ENCODE measurements at regions not wholly inside any gene's neighbourhood (a gene's known extent, or its start where the extent isn't known, plus 50 kb on each side); places are given as distances from the start of the nearest gene placed in this dataset.

DNA sequence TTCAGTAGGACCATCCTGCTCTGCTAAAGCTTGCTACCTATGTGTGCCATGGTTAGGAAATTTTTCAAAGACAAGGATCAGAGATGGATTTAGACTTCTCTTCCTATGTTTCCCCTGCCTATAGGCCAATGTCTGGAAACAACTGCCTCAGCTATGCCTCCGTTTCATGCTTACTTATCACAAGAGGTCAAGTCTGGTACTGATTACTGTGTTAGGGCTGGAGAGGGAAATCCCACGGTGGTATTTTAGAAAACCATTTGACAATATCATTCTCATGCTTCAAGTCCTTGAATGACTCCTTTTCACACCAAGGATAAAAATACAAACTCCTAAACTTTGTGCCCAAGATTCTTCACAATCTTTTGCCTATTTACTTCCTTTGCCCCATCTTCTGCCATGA lies 484.3 kb downstream of the DHX35 start:
- Mint-ChIP-seq H3K36me3 (no peaks in the 10 kb centered on the region), H3K4me3 (no peak overlapping the region)
- no peak overlapping the region for H3K4me3 ChIP-seq (ENCODE audit: low read length in 2 of 2)

DNA sequence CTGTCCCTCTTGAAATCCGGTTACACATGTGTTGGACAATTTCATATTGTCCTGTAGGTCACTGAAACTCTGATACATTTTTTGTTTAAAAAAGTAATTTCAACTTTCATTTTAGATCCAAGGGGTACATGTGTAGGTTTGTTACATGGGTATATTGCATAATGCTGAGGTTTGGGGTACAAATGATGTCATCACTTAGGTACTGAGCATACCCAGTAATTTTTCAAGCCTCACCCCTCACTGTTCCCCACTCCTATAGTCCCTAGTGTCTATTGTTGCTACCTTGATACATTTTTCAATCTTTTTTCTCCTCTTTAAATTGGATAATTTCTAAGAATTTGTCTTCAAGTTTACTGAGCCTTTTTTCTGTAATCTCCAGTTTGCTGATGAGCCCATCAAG lies 483.0 kb downstream of the DHX35 start:
- ChIA-PET POLR2A (ENCODE audit: partially characterized antibody) (no interaction called here), CTCF (ENCODE audit: partially characterized antibody) (no interaction called here)
- Histone ChIP-seq H3K4me3 (ENCODE audit: low read length in 2 of 2) (no peak overlapping the region), H3K27me3 (ENCODE audit: insufficient read depth, low read length) (no peaks in the 10 kb centered on the region), H3K36me3 (ENCODE audit: insufficient read depth, low read length) (no peaks in the 10 kb centered on the region), H3K27ac (ENCODE audit: low read depth, low read length) (no peak overlapping the region), H3K9me3 (ENCODE audit: control insufficient read depth in 1 of 2, low read length in 2 of 2) (no peaks in the 10 kb centered on the region), H3K4me1 (ENCODE audit: insufficient read depth, low read length) (no peaks in the 10 kb centered on the region)
- peaks cover 0 to 1% of the 10 kb centered on the region in 2 donors for H3K27me3 Mint-ChIP-seq
- H3K4me3 Mint-ChIP-seq, result no peak overlapping the region
- no peak for DNase-seq
- H3K36me3 Mint-ChIP-seq, result no peaks in the 10 kb centered on the region
- H3K4me1 Mint-ChIP-seq, result no peaks in the 10 kb centered on the region
- H3K27ac Mint-ChIP-seq, result no peak overlapping the region
- intact Hi-C loops (cut with micrococcal nuclease), result no loop called here
- H3K9me3 Mint-ChIP-seq, result peaks cover 0 to 7% (median 0%) of the 10 kb centered on the region in 8 donors

More for the DNA sequence above, 484.3 kb downstream of the DHX35 start:
- Histone ChIP-seq H3K36me3 (ENCODE audit: insufficient read depth, low read length) (no peaks in the 10 kb centered on the region), H3K4me1 (ENCODE audit: insufficient read depth, low read length) (no peaks in the 10 kb centered on the region), H3K27ac (ENCODE audit: low read depth, low read length) (no peak overlapping the region), H3K9me3 (ENCODE audit: control insufficient read depth in 1 of 2, low read length in 2 of 2) (no peaks in the 10 kb centered on the region), H3K27me3 (ENCODE audit: insufficient read depth, low read length) (no peaks in the 10 kb centered on the region)
- peaks cover 0 to 1% of the 10 kb centered on the region in 2 donors for H3K27me3 Mint-ChIP-seq
- DNase-seq, result no peak
- ChIA-PET CTCF (ENCODE audit: partially characterized antibody) (no interaction called here), POLR2A (ENCODE audit: partially characterized antibody) (no interaction called here)
- intact Hi-C loops (cut with micrococcal nuclease), result no loop called here
- H3K9me3 Mint-ChIP-seq, result peaks cover 0 to 7% (median 0%) of the 10 kb centered on the region in 8 donors
- no peaks in the 10 kb centered on the region for H3K4me1 Mint-ChIP-seq
- H3K27ac Mint-ChIP-seq, result no peak overlapping the region

DNA sequence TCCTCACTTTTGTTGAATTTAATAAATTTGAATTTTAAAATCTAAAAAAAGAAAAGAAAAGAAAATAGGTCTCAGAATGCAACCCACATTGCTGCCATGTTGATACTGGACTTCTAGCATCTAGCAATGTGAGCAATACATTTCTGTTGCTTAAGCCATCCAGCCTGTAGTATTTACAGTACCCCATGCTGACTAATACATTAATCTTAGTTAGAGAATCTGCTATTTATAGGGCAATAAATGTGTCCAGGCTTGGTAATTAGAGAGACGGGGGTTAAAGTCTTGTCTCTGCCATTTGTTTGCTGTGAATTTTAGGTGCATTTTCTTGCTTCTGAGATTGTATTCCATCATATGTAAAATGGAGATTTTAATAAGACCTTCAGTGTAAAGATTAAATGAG lies 471.3 kb downstream of the DHX35 start:
- no peaks in the 10 kb centered on the region for H3K36me3 ChIP-seq (ENCODE audit: insufficient read depth, low read length)
- no peaks in the 10 kb centered on the region for H3K9me3 ChIP-seq (ENCODE audit: control insufficient read depth in 1 of 2, low read length in 2 of 2)
- H3K4me3 Mint-ChIP-seq, result no peak overlapping the region
- peaks cover 4 to 9% (median 5%) of the 10 kb centered on the region in 8 donors for H3K9me3 Mint-ChIP-seq
- peaks cover 0 to 2% of the 10 kb centered on the region in 2 donors for H3K27me3 Mint-ChIP-seq
- no peak for DNase-seq
- ChIA-PET CTCF (ENCODE audit: partially characterized antibody) (no interaction called here), POLR2A (ENCODE audit: partially characterized antibody) (no interaction called here)
- H3K4me1 ChIP-seq (ENCODE audit: insufficient read depth, low read length), result no peaks in the 10 kb centered on the region
- no peak overlapping the region for H3K27ac ChIP-seq (ENCODE audit: low read depth, low read length)
- no peaks in the 10 kb centered on the region for H3K4me1 Mint-ChIP-seq
- H3K27ac Mint-ChIP-seq, result no peak overlapping the region
- H3K4me3 ChIP-seq (ENCODE audit: low read length in 2 of 2), result no peak overlapping the region
- H3K36me3 Mint-ChIP-seq, result no peaks in the 10 kb centered on the region
- intact Hi-C loops (cut with micrococcal nuclease), result no loop called here
- H3K27me3 ChIP-seq (ENCODE audit: insufficient read depth, low read length), result no peaks in the 10 kb centered on the region

DNA sequence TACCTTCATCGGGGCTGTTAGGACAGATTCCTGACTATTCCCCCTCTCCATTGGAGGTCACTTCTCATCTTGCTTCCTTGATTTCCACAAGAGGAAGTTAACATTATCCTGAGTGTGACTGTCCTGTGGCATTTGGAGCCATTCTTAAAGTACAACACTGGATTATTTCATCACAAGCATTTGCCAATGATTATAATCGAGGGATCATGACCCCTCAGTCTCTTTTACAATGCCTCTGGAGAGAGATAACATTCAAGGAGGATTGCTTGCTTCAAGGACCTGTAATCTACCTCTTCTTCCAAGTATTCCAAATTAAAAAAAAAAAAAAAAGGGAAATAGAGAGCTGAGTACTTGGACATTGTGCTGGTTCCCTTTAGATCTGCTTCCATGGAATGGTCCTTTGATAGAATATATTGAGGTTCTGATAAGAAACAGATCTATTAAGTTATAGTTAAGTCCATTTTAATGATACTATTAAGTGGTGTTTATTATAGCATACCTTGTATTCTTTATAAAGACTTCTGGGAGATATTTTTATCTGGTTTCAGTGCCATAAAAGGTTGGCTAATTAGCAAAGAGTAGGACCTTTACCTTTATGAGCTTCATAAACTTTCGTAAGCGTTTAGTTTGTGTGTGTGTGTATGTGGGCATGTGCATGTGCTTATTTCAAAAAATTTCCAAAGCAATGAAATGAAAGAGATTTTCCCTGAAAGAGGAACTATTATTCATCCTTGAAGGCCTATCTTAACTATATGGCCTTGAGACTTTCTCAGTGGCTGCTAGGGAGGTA lies 469.1 kb downstream of the DHX35 start:
- H3K27me3 Mint-ChIP-seq, result no peaks in the 10 kb centered on the region
- Histone ChIP-seq H3K36me3 (ENCODE audit: insufficient read depth, low read length) (no peaks in the 10 kb centered on the region), H3K4me3 (ENCODE audit: low read length in 2 of 2) (no peak overlapping the region), H3K27me3 (ENCODE audit: insufficient read depth, low read length) (no peaks in the 10 kb centered on the region), H3K9me3 (ENCODE audit: control insufficient read depth in 1 of 2, low read length in 2 of 2) (no peaks in the 10 kb centered on the region), H3K27ac (ENCODE audit: low read depth, low read length) (no peak overlapping the region), H3K4me1 (ENCODE audit: insufficient read depth, low read length) (no peaks in the 10 kb centered on the region)
- intact Hi-C loops (cut with micrococcal nuclease), result no loop called here
- H3K36me3 Mint-ChIP-seq, result no peaks in the 10 kb centered on the region
- H3K4me1 Mint-ChIP-seq, result no peaks in the 10 kb centered on the region
- ChIA-PET POLR2A (ENCODE audit: partially characterized antibody) (no interaction called here), CTCF (ENCODE audit: partially characterized antibody) (no interaction called here)
- no peak overlapping the region for H3K27ac Mint-ChIP-seq
- no peak for DNase-seq
- no peak overlapping the region for H3K4me3 Mint-ChIP-seq
- H3K9me3 Mint-ChIP-seq, result peaks cover 3 to 10% (median 5%) of the 10 kb centered on the region in 8 donors

DNA sequence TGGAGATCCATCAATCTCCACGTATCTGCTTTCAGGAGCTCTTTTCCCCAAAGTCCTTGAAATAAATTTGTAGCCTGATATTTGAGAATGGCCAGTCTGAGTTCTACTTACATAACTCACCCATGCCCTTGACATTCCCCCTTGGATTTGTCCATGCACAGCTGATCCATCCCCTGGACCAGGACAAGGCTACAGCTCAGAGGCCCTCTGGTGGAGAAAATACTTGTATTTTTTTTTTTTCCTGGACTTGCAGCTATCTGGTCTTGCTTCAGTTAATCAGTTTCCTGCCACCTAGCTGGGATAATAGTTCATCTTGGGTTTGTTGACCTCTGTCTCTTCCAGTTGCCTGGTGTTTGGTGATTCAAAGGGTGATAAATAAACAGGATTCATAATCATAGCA lies 467.6 kb downstream of the DHX35 start:
- no peak overlapping the region for H3K27ac ChIP-seq (ENCODE audit: low read depth, low read length)
- H3K4me3 ChIP-seq (ENCODE audit: low read length in 2 of 2), result no peak overlapping the region
- H3K4me1 ChIP-seq (ENCODE audit: insufficient read depth, low read length), result no peaks in the 10 kb centered on the region
- Mint-ChIP-seq H3K9me3 (peaks cover 3 to 8% (median 5%) of the 10 kb centered on the region in 8 donors), H3K36me3 (no peaks in the 10 kb centered on the region), H3K4me1 (no peaks in the 10 kb centered on the region), H3K27ac (no peak overlapping the region), H3K27me3 (no peaks in the 10 kb centered on the region), H3K4me3 (no peak overlapping the region)
- no peaks in the 10 kb centered on the region for H3K27me3 ChIP-seq (ENCODE audit: insufficient read depth, low read length)
- H3K36me3 ChIP-seq (ENCODE audit: insufficient read depth, low read length), result no peaks in the 10 kb centered on the region
- POLR2A ChIA-PET (ENCODE audit: partially characterized antibody), result no interaction called here
- no peaks in the 10 kb centered on the region for H3K9me3 ChIP-seq (ENCODE audit: control insufficient read depth in 1 of 2, low read length in 2 of 2)
- no peak for DNase-seq
- CTCF ChIA-PET (ENCODE audit: partially characterized antibody), result no interaction called here
- intact Hi-C loops (cut with micrococcal nuclease), result no loop called here

DNA sequence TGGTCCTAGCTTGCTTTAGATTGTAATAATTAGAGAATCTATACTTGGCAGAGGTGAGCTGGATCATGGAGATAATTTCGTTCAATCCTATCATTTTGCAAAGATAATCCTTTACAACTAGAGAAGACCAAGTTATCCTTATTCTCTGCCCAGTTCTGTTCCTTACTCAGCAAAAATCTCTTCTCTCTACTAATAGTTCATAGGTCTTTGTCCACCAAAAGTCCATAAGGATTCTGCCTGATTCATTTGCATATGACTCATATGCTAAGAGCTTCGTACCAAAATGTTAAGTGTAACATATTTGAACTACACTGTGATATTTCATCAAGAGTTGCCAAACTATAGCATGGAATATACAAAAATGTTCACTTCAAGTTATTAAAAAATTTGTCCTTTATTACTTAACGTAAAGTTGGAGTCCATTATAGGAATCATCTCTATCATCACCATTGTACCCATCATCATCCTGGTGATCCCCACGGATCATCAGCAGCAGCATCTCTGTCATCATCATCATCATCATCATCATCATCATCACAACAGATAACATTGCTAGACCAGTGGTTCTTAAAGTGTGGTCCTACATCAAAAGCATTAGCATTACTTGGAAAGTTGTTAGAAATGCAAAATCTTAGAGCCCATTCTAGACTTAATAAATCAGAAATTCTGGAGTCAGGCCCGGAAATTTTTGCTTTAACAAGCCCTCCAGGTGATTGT lies 463.0 kb downstream of the DHX35 start:
- H3K36me3 ChIP-seq (ENCODE audit: insufficient read depth, low read length), result no peaks in the 10 kb centered on the region
- Mint-ChIP-seq H3K4me1 (no peaks in the 10 kb centered on the region), H3K9me3 (peaks cover 0 to 9% (median 0%) of the 10 kb centered on the region in 8 donors), H3K27ac (no peak overlapping the region), H3K36me3 (no peaks in the 10 kb centered on the region), H3K4me3 (no peak overlapping the region), H3K27me3 (peaks cover 0 to 2% of the 10 kb centered on the region in 2 donors)
- CTCF ChIA-PET (ENCODE audit: partially characterized antibody), result no interaction called here
- intact Hi-C loops (cut with micrococcal nuclease), result no loop called here
- H3K27me3 ChIP-seq (ENCODE audit: insufficient read depth, low read length), result no peaks in the 10 kb centered on the region
- POLR2A ChIA-PET (ENCODE audit: partially characterized antibody), result no interaction called here
- H3K4me3 ChIP-seq (ENCODE audit: low read length in 2 of 2), result no peak overlapping the region
- no peak overlapping the region for H3K27ac ChIP-seq (ENCODE audit: low read depth, low read length)
- H3K9me3 ChIP-seq (ENCODE audit: control insufficient read depth in 1 of 2, low read length in 2 of 2), result no peaks in the 10 kb centered on the region
- no peaks in the 10 kb centered on the region for H3K4me1 ChIP-seq (ENCODE audit: insufficient read depth, low read length)
- DNase-seq, result no peak

DNA sequence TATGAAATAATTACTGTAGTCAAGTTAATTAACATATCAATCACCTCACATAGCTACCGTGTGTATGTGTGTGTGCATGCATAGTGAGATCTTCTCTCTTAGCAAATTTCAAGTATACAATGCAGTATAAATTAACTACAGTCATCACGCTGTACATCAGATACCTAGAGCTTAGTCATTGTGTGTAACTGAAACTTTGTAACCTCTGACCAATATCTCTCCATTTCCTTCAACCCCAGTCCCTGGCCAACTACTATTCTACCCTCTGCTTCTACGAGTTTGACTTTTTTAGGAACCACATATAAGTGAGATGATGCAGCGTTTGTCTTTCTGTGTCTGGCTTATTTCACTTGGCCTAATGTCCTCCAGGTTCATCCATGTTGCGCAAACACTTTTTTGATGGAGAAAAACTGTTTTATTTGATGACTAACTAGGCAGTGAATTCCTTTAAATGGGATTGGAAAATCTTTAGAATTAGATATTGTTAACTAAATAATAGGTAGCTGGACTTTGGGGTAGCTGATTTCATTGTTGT lies 459.5 kb downstream of the DHX35 start:
- intact Hi-C loops (cut with micrococcal nuclease), result no loop called here
- Mint-ChIP-seq H3K9me3 (peaks cover 0 to 9% (median 0%) of the 10 kb centered on the region in 8 donors), H3K27me3 (peaks cover 2 to 3% of the 10 kb centered on the region in 2 donors), H3K27ac (no peak overlapping the region), H3K36me3 (no peaks in the 10 kb centered on the region), H3K4me3 (no peak overlapping the region), H3K4me1 (no peaks in the 10 kb centered on the region)
- DNase-seq, result no peak
- Histone ChIP-seq H3K36me3 (ENCODE audit: insufficient read depth, low read length) (no peaks in the 10 kb centered on the region), H3K27me3 (ENCODE audit: insufficient read depth, low read length) (no peaks in the 10 kb centered on the region), H3K27ac (ENCODE audit: low read depth, low read length) (no peak overlapping the region), H3K9me3 (ENCODE audit: control insufficient read depth in 1 of 2, low read length in 2 of 2) (no peaks in the 10 kb centered on the region), H3K4me1 (ENCODE audit: insufficient read depth, low read length) (no peaks in the 10 kb centered on the region), H3K4me3 (ENCODE audit: low read length in 2 of 2) (no peak overlapping the region)
- ChIA-PET POLR2A (ENCODE audit: partially characterized antibody) (no interaction called here), CTCF (ENCODE audit: partially characterized antibody) (no interaction called here)
